ENCODE measurements at regions not wholly inside any gene's neighbourhood (a gene's known extent, or its start where the extent isn't known, plus 50 kb on each side); places are given as distances from the start of the nearest gene placed in this dataset.
"Not testable (repeated sequence)": the region's sequence is repeated elsewhere in the genome, so short reads cannot be mapped to it uniquely, and the experiment has no call there.

DNA sequence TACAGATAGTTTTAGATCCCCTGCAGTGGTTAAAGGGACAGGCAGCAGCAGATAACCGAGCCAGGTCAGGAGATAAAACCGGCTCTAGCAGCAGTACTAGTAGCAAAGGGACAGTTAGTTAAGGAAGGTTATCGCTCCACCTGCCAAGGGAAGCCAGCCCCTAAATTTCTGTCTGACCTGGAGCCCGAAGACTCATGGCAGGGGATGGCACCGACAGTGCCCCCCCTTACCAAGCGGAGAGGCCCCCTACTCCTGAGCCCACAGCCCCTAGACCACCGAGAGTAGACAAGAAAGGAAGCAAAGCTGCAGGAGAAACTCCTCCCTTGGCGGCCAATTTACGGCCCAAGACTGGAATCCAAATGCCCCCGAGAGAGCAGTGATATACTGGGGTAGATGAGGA, 61.3 kb upstream of the MAGEC2 start:
- TF ChIP-seq EZH2 (IDR thresholded peaks at IDR 0.05; ENCODE audit: low read length, missing control alignments) (no peak), CTCF (conservative IDR thresholded peaks at IDR 0.05 in 1 of 2, IDR thresholded peaks at IDR 0.05 in 1 of 2; ENCODE audit: low read depth in 1 of 2, low read length in 2 of 2) (no peak)
- no peaks in the 10 kb centered on the region for H3K9me3 ChIP-seq (ENCODE audit: control insufficient read depth, insufficient read depth, low read depth, low read length)
- H3K27me3 ChIP-seq (ENCODE audit: control insufficient read depth, insufficient read depth, low read length): no peaks in the 10 kb centered on the region
- no peaks in the 10 kb centered on the region for H3K4me1 ChIP-seq (ENCODE audit: control insufficient read depth, extremely low read depth, insufficient read depth, low read length)
- H3K36me3 ChIP-seq (ENCODE audit: control insufficient read depth, insufficient read depth, low read length): no peaks in the 10 kb centered on the region
- H3K4me2 ChIP-seq (ENCODE audit: extremely low read depth, insufficient read depth, low read length): no peak overlapping the region
- no peaks in the 10 kb centered on the region for H4K20me1 ChIP-seq (ENCODE audit: control insufficient read depth, extremely low read depth, insufficient read depth, low read length)
- no peak overlapping the region for H3K4me3 ChIP-seq (replicated peaks in 1 of 4; ENCODE audit: control extremely low read depth in 1 of 4, insufficient read depth in 1 of 4, low read depth in 3 of 4, low read length in 4 of 4)
- no peak overlapping the region for H2AFZ ChIP-seq (ENCODE audit: low read length)
- H3K9ac ChIP-seq (ENCODE audit: insufficient read depth, low read length): no peak overlapping the region
- H3K79me2 ChIP-seq (ENCODE audit: control insufficient read depth, insufficient read depth, low read length): no peaks in the 10 kb centered on the region
- H3K27ac ChIP-seq (ENCODE audit: insufficient read depth, low read length): no peak overlapping the region
- DNase-seq (ENCODE audit: low read depth in 2 of 2): no peak

GRCh38 chrX:142265549-142265948, 60.5 kb upstream of the MAGEC2 start:
- not testable (repeated sequence) for H2AFZ ChIP-seq (ENCODE audit: low read length); H3K36me3 ChIP-seq (ENCODE audit: control insufficient read depth, insufficient read depth, low read length); H3K79me2 ChIP-seq (ENCODE audit: control insufficient read depth, insufficient read depth, low read length); H3K4me3 ChIP-seq (replicated peaks in 1 of 4; ENCODE audit: control extremely low read depth in 1 of 4, insufficient read depth in 1 of 4, low read depth in 3 of 4, low read length in 4 of 4); H3K4me1 ChIP-seq (ENCODE audit: control insufficient read depth, extremely low read depth, insufficient read depth, low read length); H3K27ac ChIP-seq (ENCODE audit: insufficient read depth, low read length); H3K27me3 ChIP-seq (ENCODE audit: control insufficient read depth, insufficient read depth, low read length); DNase-seq (ENCODE audit: low read depth in 2 of 2); H4K20me1 ChIP-seq (ENCODE audit: control insufficient read depth, extremely low read depth, insufficient read depth, low read length); H3K9ac ChIP-seq (ENCODE audit: insufficient read depth, low read length); H3K9me3 ChIP-seq (ENCODE audit: control insufficient read depth, insufficient read depth, low read depth, low read length); H3K4me2 ChIP-seq (ENCODE audit: extremely low read depth, insufficient read depth, low read length)

- no peaks in the 10 kb centered on the region for H3K9me3 ChIP-seq (ENCODE audit: control insufficient read depth, insufficient read depth, low read depth, low read length)
- no peaks in the 10 kb centered on the region for H3K79me2 ChIP-seq (ENCODE audit: control insufficient read depth, insufficient read depth, low read length)
- H3K4me3 ChIP-seq (replicated peaks in 1 of 4; ENCODE audit: control extremely low read depth in 1 of 4, insufficient read depth in 1 of 4, low read depth in 3 of 4, low read length in 4 of 4): no peak overlapping the region
- DNase-seq (ENCODE audit: low read depth in 2 of 2): no peak
- H3K4me1 ChIP-seq (ENCODE audit: control insufficient read depth, extremely low read depth, insufficient read depth, low read length): no peaks in the 10 kb centered on the region
- no peak overlapping the region for H3K9ac ChIP-seq (ENCODE audit: insufficient read depth, low read length)
- H2AFZ ChIP-seq (ENCODE audit: low read length): no peak overlapping the region
- no peaks in the 10 kb centered on the region for H3K36me3 ChIP-seq (ENCODE audit: control insufficient read depth, insufficient read depth, low read length)
- no peak overlapping the region for H3K27ac ChIP-seq (ENCODE audit: insufficient read depth, low read length)
- no peak for TF ChIP-seq EZH2 (IDR thresholded peaks at IDR 0.05; ENCODE audit: low read length, missing control alignments)
- TF ChIP-seq CTCF (conservative IDR thresholded peaks at IDR 0.05 in 1 of 2, IDR thresholded peaks at IDR 0.05 in 1 of 2; ENCODE audit: low read depth in 1 of 2, low read length in 2 of 2): no peak
- no peak overlapping the region for H3K4me2 ChIP-seq (ENCODE audit: extremely low read depth, insufficient read depth, low read length)
- no peaks in the 10 kb centered on the region for H4K20me1 ChIP-seq (ENCODE audit: control insufficient read depth, extremely low read depth, insufficient read depth, low read length)
- H3K27me3 ChIP-seq (ENCODE audit: control insufficient read depth, insufficient read depth, low read length): no peaks in the 10 kb centered on the region
Measured at GRCh38 chrX:142256935-142257334, 51.8 kb upstream of the MAGEC2 start.
